ENCODE measurements at regions not wholly inside any gene's neighbourhood (a gene's known extent, or its start where the extent isn't known, plus 50 kb on each side); places are given as distances from the start of the nearest gene placed in this dataset.

GRCh38 chr3:194224471-194225417, 88.8 kb downstream of the HES1 start:
- H3K4me3 ChIP-seq (ENCODE audit: low read length), result no peak overlapping the region
- peaks cover 3% of the 10 kb centered on the region for H3K4me1 ChIP-seq (ENCODE audit: control insufficient read depth, insufficient read depth, low read length)
- no peaks in the 10 kb centered on the region for H3K27me3 ChIP-seq (ENCODE audit: control insufficient read depth, insufficient read depth, low read length)
- H3K9ac ChIP-seq (ENCODE audit: low read length), result no peak overlapping the region
- H3K27ac ChIP-seq (ENCODE audit: low read depth, low read length), result no peak overlapping the region
- H3K36me3 ChIP-seq (ENCODE audit: control insufficient read depth, insufficient read depth, low read length), result no peaks in the 10 kb centered on the region

GRCh38 chr3:194225418-194225812, 89.5 kb downstream of the HES1 start:
- Histone ChIP-seq H3K27me3 (ENCODE audit: control insufficient read depth, insufficient read depth, low read length) (no peaks in the 10 kb centered on the region), H3K9ac (ENCODE audit: low read length) (no peak overlapping the region), H3K36me3 (ENCODE audit: control insufficient read depth, insufficient read depth, low read length) (no peaks in the 10 kb centered on the region), H3K4me1 (ENCODE audit: control insufficient read depth, insufficient read depth, low read length) (peaks cover 3% of the 10 kb centered on the region), H3K27ac (ENCODE audit: low read depth, low read length) (no peak overlapping the region), H3K4me3 (ENCODE audit: low read length) (no peak overlapping the region)

GRCh38 chr3:194225988-194226663, 90.2 kb downstream of the HES1 start:
- H3K9ac ChIP-seq (ENCODE audit: low read length), result no peak overlapping the region
- H3K27ac ChIP-seq (ENCODE audit: low read depth, low read length), result no peak overlapping the region
- peaks cover 3% of the 10 kb centered on the region for H3K4me1 ChIP-seq (ENCODE audit: control insufficient read depth, insufficient read depth, low read length)
- no peaks in the 10 kb centered on the region for H3K36me3 ChIP-seq (ENCODE audit: control insufficient read depth, insufficient read depth, low read length)
- H3K4me3 ChIP-seq (ENCODE audit: low read length), result no peak overlapping the region
- no peaks in the 10 kb centered on the region for H3K27me3 ChIP-seq (ENCODE audit: control insufficient read depth, insufficient read depth, low read length)

GRCh38 chr3:194231929-194232832, 96.2 kb downstream of the HES1 start:
- H3K27me3 ChIP-seq (ENCODE audit: control insufficient read depth, insufficient read depth, low read length), result no peaks in the 10 kb centered on the region
- no peaks in the 10 kb centered on the region for H3K4me1 ChIP-seq (ENCODE audit: control insufficient read depth, insufficient read depth, low read length)
- no peaks in the 10 kb centered on the region for H3K36me3 ChIP-seq (ENCODE audit: control insufficient read depth, insufficient read depth, low read length)
- no peak overlapping the region for H3K27ac ChIP-seq (ENCODE audit: low read depth, low read length)
- no peak overlapping the region for H3K9ac ChIP-seq (ENCODE audit: low read length)
- H3K4me3 ChIP-seq (ENCODE audit: low read length), result no peak overlapping the region

- Histone ChIP-seq H3K27ac (ENCODE audit: low read depth, low read length) (no peak overlapping the region), H3K36me3 (ENCODE audit: control insufficient read depth, insufficient read depth, low read length) (no peaks in the 10 kb centered on the region), H3K27me3 (ENCODE audit: control insufficient read depth, insufficient read depth, low read length) (no peaks in the 10 kb centered on the region), H3K4me1 (ENCODE audit: control insufficient read depth, insufficient read depth, low read length) (no peaks in the 10 kb centered on the region), H3K9ac (ENCODE audit: low read length) (no peak overlapping the region), H3K4me3 (ENCODE audit: low read length) (no peak overlapping the region)
These were observed 97.2 kb downstream of the HES1 start for GRCh38 chr3:194233150-194233549.

- Histone ChIP-seq H3K4me3 (ENCODE audit: low read length) (no peak overlapping the region), H3K4me1 (ENCODE audit: control insufficient read depth, insufficient read depth, low read length) (no peaks in the 10 kb centered on the region), H3K27me3 (ENCODE audit: control insufficient read depth, insufficient read depth, low read length) (no peaks in the 10 kb centered on the region), H3K36me3 (ENCODE audit: control insufficient read depth, insufficient read depth, low read length) (no peaks in the 10 kb centered on the region), H3K27ac (ENCODE audit: low read depth, low read length) (no peak overlapping the region), H3K9ac (ENCODE audit: low read length) (no peak overlapping the region)
These were observed 99.2 kb downstream of the HES1 start for GRCh38 chr3:194235160-194235559.

GRCh38 chr3:194237110-194237509, 101.2 kb downstream of the HES1 start:
- H3K4me1 ChIP-seq (ENCODE audit: control insufficient read depth, insufficient read depth, low read length), result no peaks in the 10 kb centered on the region
- no peaks in the 10 kb centered on the region for H3K36me3 ChIP-seq (ENCODE audit: control insufficient read depth, insufficient read depth, low read length)
- H3K27ac ChIP-seq (ENCODE audit: low read depth, low read length), result no peak overlapping the region
- H3K4me3 ChIP-seq (ENCODE audit: low read length), result no peak overlapping the region
- no peaks in the 10 kb centered on the region for H3K27me3 ChIP-seq (ENCODE audit: control insufficient read depth, insufficient read depth, low read length)
- no peak overlapping the region for H3K9ac ChIP-seq (ENCODE audit: low read length)

- no peak overlapping the region for H3K9ac ChIP-seq (ENCODE audit: low read length)
- H3K27me3 ChIP-seq (ENCODE audit: control insufficient read depth, insufficient read depth, low read length), result no peaks in the 10 kb centered on the region
- no peaks in the 10 kb centered on the region for H3K4me1 ChIP-seq (ENCODE audit: control insufficient read depth, insufficient read depth, low read length)
- no peak overlapping the region for H3K27ac ChIP-seq (ENCODE audit: low read depth, low read length)
- H3K4me3 ChIP-seq (ENCODE audit: low read length), result no peak overlapping the region
- H3K36me3 ChIP-seq (ENCODE audit: control insufficient read depth, insufficient read depth, low read length), result no peaks in the 10 kb centered on the region
These were observed 104.8 kb downstream of the HES1 start for GRCh38 chr3:194240766-194241165.

- H3K27ac ChIP-seq (ENCODE audit: low read depth, low read length), result no peak overlapping the region
- no peak overlapping the region for H3K9ac ChIP-seq (ENCODE audit: low read length)
- H3K4me3 ChIP-seq (ENCODE audit: low read length), result no peak overlapping the region
- H3K36me3 ChIP-seq (ENCODE audit: control insufficient read depth, insufficient read depth, low read length), result no peaks in the 10 kb centered on the region
- no peaks in the 10 kb centered on the region for H3K4me1 ChIP-seq (ENCODE audit: control insufficient read depth, insufficient read depth, low read length)
- H3K27me3 ChIP-seq (ENCODE audit: control insufficient read depth, insufficient read depth, low read length), result no peaks in the 10 kb centered on the region
These were observed 107.4 kb downstream of the HES1 start for GRCh38 chr3:194243172-194243837.

- H3K27ac ChIP-seq (ENCODE audit: low read depth, low read length), result no peak overlapping the region
- no peak overlapping the region for H3K4me3 ChIP-seq (ENCODE audit: low read length)
- H3K9ac ChIP-seq (ENCODE audit: low read length), result no peak overlapping the region
- no peaks in the 10 kb centered on the region for H3K36me3 ChIP-seq (ENCODE audit: control insufficient read depth, insufficient read depth, low read length)
- H3K27me3 ChIP-seq (ENCODE audit: control insufficient read depth, insufficient read depth, low read length), result no peaks in the 10 kb centered on the region
- no peaks in the 10 kb centered on the region for H3K4me1 ChIP-seq (ENCODE audit: control insufficient read depth, insufficient read depth, low read length)
These were observed 107.0 kb downstream of the CPN2 start for GRCh38 chr3:194244167-194244566.

- peaks cover 7% of the 10 kb centered on the region for H3K4me1 ChIP-seq (ENCODE audit: control insufficient read depth, insufficient read depth, low read length)
- H3K9ac ChIP-seq (ENCODE audit: low read length), result no peak overlapping the region
- H3K27me3 ChIP-seq (ENCODE audit: control insufficient read depth, insufficient read depth, low read length), result no peaks in the 10 kb centered on the region
- H3K4me3 ChIP-seq (ENCODE audit: low read length), result no peak overlapping the region
- H3K36me3 ChIP-seq (ENCODE audit: control insufficient read depth, insufficient read depth, low read length), result no peaks in the 10 kb centered on the region
- H3K27ac ChIP-seq (ENCODE audit: low read depth, low read length), result no peak overlapping the region
These were observed 105.7 kb downstream of the CPN2 start for GRCh38 chr3:194245474-194245873.

Measured in rectal smooth muscle tissue (tissue), 1 donor.